SU-DHL-6 (cell line): ENCODE measurements at regions not wholly inside any gene's neighbourhood (a gene's known extent, or its start where the extent isn't known, plus 50 kb on each side); places are given as distances from the start of the nearest gene placed in this dataset.

Experiments used
- H2AFZ ChIP-seq: fragments of 200-600 bp; sonication (generic); 2 replicates; pipeline ENCODE4 v1.6.1; 2014; ENCODE audit warnings: low read depth, mild to moderate bottlenecking, moderate library complexity, mixed read lengths, antibody characterized with exemption, low read length; ENCODE audit not compliant: severe bottlenecking
- H3F3A ChIP-seq: fragments of 200-600 bp; shearing (Covaris generic); 2 replicates; pipeline ENCODE4 v1.6.0; 2016; ENCODE audit warnings: antibody characterized with exemption, mild to moderate bottlenecking; ENCODE audit not compliant: insufficient read depth
- H3K27ac ChIP-seq: fragments of 200-600 bp; sonication (generic); 2 replicates; pipeline ENCODE4 v1.5.1; 2016; ENCODE audit warnings: low read depth, mild to moderate bottlenecking, low read length, moderate library complexity, mixed read lengths
- H3K27me3 ChIP-seq: fragments of 200-600 bp; sonication (generic), shearing (Covaris generic); 2 replicates; pipeline ENCODE4 v1.6.0; 2014; ENCODE audit warnings: mild to moderate bottlenecking, low read length
- H3K36me3 ChIP-seq: fragments of 200-600 bp; sonication (generic); 2 replicates; pipeline ENCODE4 v1.6.1; 2014; ENCODE audit warnings: mild to moderate bottlenecking, low read length, mixed read lengths
- H3K4me2 ChIP-seq: fragments of 300-600, 200-600 bp; shearing (Covaris generic), sonication (generic); 2 replicates; pipeline ENCODE4 v1.6.0; 2014; ENCODE audit warnings: low read length, low read depth, mild to moderate bottlenecking; ENCODE audit not compliant: poor library complexity, severe bottlenecking
- H3K4me3 ChIP-seq: fragments of 200-600 bp; sonication (generic); 2 replicates; pipeline ENCODE4 v1.5.1; 2014; ENCODE audit warnings: antibody characterized with exemption, low read length, mild to moderate bottlenecking, mixed read lengths; ENCODE audit not compliant: insufficient read depth, poor library complexity, severe bottlenecking
- H3K79me2 ChIP-seq: fragments of 200-600 bp; sonication (generic); 2 replicates; pipeline ENCODE4 v1.6.1; 2014; ENCODE audit warnings: mild to moderate bottlenecking, low read length, moderate library complexity; ENCODE audit not compliant: insufficient read depth
- H3K9ac ChIP-seq: fragments of 200-600 bp; sonication (generic); 2 replicates; pipeline ENCODE4 v1.7.0; 2014; ENCODE audit warnings: mild to moderate bottlenecking, low read length
- H3K9me2 ChIP-seq: fragments of 200-600 bp; sonication (generic); replicated peaks from 2 replicates; pipeline ENCODE4 v1.6.1; 2014; ENCODE audit warnings: low read length; ENCODE audit not compliant: insufficient read depth
- H3K9me3 ChIP-seq: fragments of 200-600 bp; sonication (generic); 2 replicates; pipeline ENCODE4 v1.6.1; 2014; ENCODE audit warnings: low read length, mixed read lengths; ENCODE audit not compliant: insufficient read depth
- H4K20me1 ChIP-seq: fragments of 200-600 bp; sonication (generic); 2 replicates; pipeline ENCODE4 v1.6.1; 2014; ENCODE audit warnings: low read depth, mild to moderate bottlenecking, antibody characterized with exemption, low read length, moderate library complexity, mixed read lengths
- CTCF ChIP-seq: fragments of 200-600 bp; sonication (generic); IDR thresholded peaks from one replicate; pipeline ENCODE4 v1.5.1; 2017; ENCODE audit warnings: antibody characterized with exemption, mild to moderate bottlenecking, low read length, moderate library complexity; ENCODE audit not compliant: insufficient read depth, poor library complexity, severe bottlenecking
- EZH2phosphoT487 ChIP-seq: fragments of 200-600 bp; sonication (generic), shearing (Covaris generic); conservative IDR thresholded peaks from 2 replicates; pipeline ENCODE4 v1.6.1; 2018; ENCODE audit warnings: mild to moderate bottlenecking, antibody characterized with exemption, low read length, moderate library complexity, mixed read lengths

- H3K36me3 ChIP-seq: no peaks in the 10 kb centered on the region
- no peak overlapping the region for H3K4me3 ChIP-seq
- no peak overlapping the region for H3K4me2 ChIP-seq
- TF ChIP-seq EZH2phosphoT487 (no peak), CTCF (no peak)
- H2AFZ ChIP-seq: no peak overlapping the region
- no peak overlapping the region for H3K27ac ChIP-seq
- H3K79me2 ChIP-seq: no peaks in the 10 kb centered on the region
- no peaks in the 10 kb centered on the region for H3K27me3 ChIP-seq
- H4K20me1 ChIP-seq: no peaks in the 10 kb centered on the region
- no peak overlapping the region for H3K9ac ChIP-seq
- H3K9me2 ChIP-seq: no peaks in the 10 kb centered on the region
- no peaks in the 10 kb centered on the region for H3F3A ChIP-seq
- no peaks in the 10 kb centered on the region for H3K9me3 ChIP-seq
Measured at GRCh38 chr21:17406202-17406601, 106.6 kb upstream of the CXADR start.

GRCh38 chr21:17414766-17415165, 98.1 kb upstream of the CXADR start:
- Histone ChIP-seq H3K36me3 (no peaks in the 10 kb centered on the region), H3K9ac (no peak overlapping the region), H2AFZ (no peak overlapping the region), H3K9me3 (no peaks in the 10 kb centered on the region), H3K4me2 (no peak overlapping the region), H3F3A (no peaks in the 10 kb centered on the region), H3K79me2 (no peaks in the 10 kb centered on the region), H4K20me1 (no peaks in the 10 kb centered on the region), H3K27ac (no peak overlapping the region), H3K27me3 (no peaks in the 10 kb centered on the region), H3K9me2 (no peaks in the 10 kb centered on the region), H3K4me3 (no peak overlapping the region)
- TF ChIP-seq CTCF (no peak), EZH2phosphoT487 (no peak)

GRCh38 chr21:17416139-17416538, 96.7 kb upstream of the CXADR start:
- no peak overlapping the region for H3K4me3 ChIP-seq
- H3K79me2 ChIP-seq: no peaks in the 10 kb centered on the region
- H3K27ac ChIP-seq: no peak overlapping the region
- no peaks in the 10 kb centered on the region for H3K9me3 ChIP-seq
- H3K4me2 ChIP-seq: no peak overlapping the region
- no peaks in the 10 kb centered on the region for H4K20me1 ChIP-seq
- no peak overlapping the region for H2AFZ ChIP-seq
- H3K36me3 ChIP-seq: no peaks in the 10 kb centered on the region
- TF ChIP-seq CTCF (no peak), EZH2phosphoT487 (no peak)
- H3K9ac ChIP-seq: no peak overlapping the region
- no peaks in the 10 kb centered on the region for H3K9me2 ChIP-seq
- H3F3A ChIP-seq: no peaks in the 10 kb centered on the region
- no peaks in the 10 kb centered on the region for H3K27me3 ChIP-seq
